Astrocyte (in vitro differentiated cells and primary cell): ENCODE measurements at regions not wholly inside any gene's neighbourhood (a gene's known extent, or its start where the extent isn't known, plus 50 kb on each side); places are given as distances from the start of the nearest gene placed in this dataset.

Source experiments
- DNase-seq: peaks from one replicate; pipeline ENCODE4 v3.0.0-alpha.2; 2010; ENCODE audit warnings: low read depth
- FAIRE-seq: peaks from 2 replicates; lab custom pipeline; 2011; peaks lifted over from hg19 to GRCh38; lab: Jason Lieb, UNC
- H2AFZ ChIP-seq: 2 replicates; pipeline ENCODE4 v1.6.0; 2012; ENCODE audit warnings: low read depth, low read length, inconsistent platforms
- H3K27ac ChIP-seq: 2 replicates; pipeline ENCODE4 v1.5.1; 2011; ENCODE audit warnings: low read depth, low read length, inconsistent platforms
- H3K27me3 ChIP-seq: 2 replicates; pipeline ENCODE4 v1.6.0; 2011; ENCODE audit warnings: low read length, inconsistent platforms; ENCODE audit not compliant: insufficient read depth
- H3K36me3 ChIP-seq: 2 replicates; pipeline ENCODE4 v1.5.1; 2011; ENCODE audit warnings: low read length, inconsistent platforms; ENCODE audit not compliant: insufficient read depth
- H3K4me1 ChIP-seq: 2 replicates; pipeline ENCODE4 v1.5.1; 2011; ENCODE audit warnings: low read length, inconsistent platforms; ENCODE audit not compliant: insufficient read depth
- H3K4me2 ChIP-seq: 2 replicates; pipeline ENCODE4 v1.6.0; 2012; ENCODE audit warnings: low read length, inconsistent platforms
- H3K4me3 ChIP-seq: 2 replicates; pipeline ENCODE4 v1.5.1; 2011; ENCODE audit warnings: low read depth, mild to moderate bottlenecking, low read length, inconsistent platforms; ENCODE audit not compliant: insufficient read depth
- H3K79me2 ChIP-seq: 2 replicates; pipeline ENCODE4 v1.6.0; 2012; ENCODE audit warnings: mild to moderate bottlenecking, low read length, inconsistent platforms; ENCODE audit not compliant: insufficient read depth
- H3K9ac ChIP-seq: 2 replicates; pipeline ENCODE4 v1.6.0; 2012; ENCODE audit warnings: mild to moderate bottlenecking, low read length, inconsistent platforms
- H3K9me3 ChIP-seq: 2 replicates; pipeline ENCODE4 v1.5.1; 2012; ENCODE audit warnings: low read depth, mild to moderate bottlenecking, low read length, inconsistent platforms; ENCODE audit not compliant: insufficient read depth
- H4K20me1 ChIP-seq: 2 replicates; pipeline ENCODE4 v1.6.0; 2012; ENCODE audit warnings: low read length, inconsistent platforms; ENCODE audit not compliant: insufficient read depth
- H3K27ac Mint-ChIP-seq: one replicate; pipeline ENCODE4 v1.8.0; 2021; ENCODE audit warnings: mild to moderate bottlenecking, mixed read lengths; ENCODE audit not compliant: unreplicated experiment
- H3K27me3 Mint-ChIP-seq: one replicate; pipeline ENCODE4 v1.8.0; 2021; ENCODE audit warnings: low read depth, mixed read lengths; ENCODE audit not compliant: unreplicated experiment
- H3K36me3 Mint-ChIP-seq: one replicate; pipeline ENCODE4 v1.8.0; 2021; ENCODE audit warnings: low read depth, mixed read lengths; ENCODE audit not compliant: unreplicated experiment
- H3K4me1 Mint-ChIP-seq: one replicate; pipeline ENCODE4 v1.8.0; 2021; ENCODE audit warnings: low read depth, mixed read lengths; ENCODE audit not compliant: unreplicated experiment
- H3K4me3 Mint-ChIP-seq: one replicate; pipeline ENCODE4 v1.8.0; 2021; ENCODE audit warnings: mild to moderate bottlenecking, moderate library complexity, mixed read lengths; ENCODE audit not compliant: unreplicated experiment
- H3K9me3 Mint-ChIP-seq: one replicate; pipeline ENCODE4 v1.8.0; 2021; ENCODE audit warnings: mild to moderate bottlenecking, mixed read lengths; ENCODE audit not compliant: unreplicated experiment
- EZH2 ChIP-seq: IDR thresholded peaks from 2 replicates; pipeline ENCODE4 v1.6.1; 2012; ENCODE audit warnings: mild to moderate bottlenecking, low read length, inconsistent platforms; ENCODE audit not compliant: insufficient read depth
- TF ChIP-seq, protein P1 (sequence below): IDR thresholded peaks from 2 replicates; pipeline ENCODE4 v1.5.1; 2011; ENCODE audit warnings: low read depth, mild to moderate bottlenecking, inconsistent platforms, low read length, moderate library complexity; ENCODE audit not compliant: insufficient read depth

DNA sequence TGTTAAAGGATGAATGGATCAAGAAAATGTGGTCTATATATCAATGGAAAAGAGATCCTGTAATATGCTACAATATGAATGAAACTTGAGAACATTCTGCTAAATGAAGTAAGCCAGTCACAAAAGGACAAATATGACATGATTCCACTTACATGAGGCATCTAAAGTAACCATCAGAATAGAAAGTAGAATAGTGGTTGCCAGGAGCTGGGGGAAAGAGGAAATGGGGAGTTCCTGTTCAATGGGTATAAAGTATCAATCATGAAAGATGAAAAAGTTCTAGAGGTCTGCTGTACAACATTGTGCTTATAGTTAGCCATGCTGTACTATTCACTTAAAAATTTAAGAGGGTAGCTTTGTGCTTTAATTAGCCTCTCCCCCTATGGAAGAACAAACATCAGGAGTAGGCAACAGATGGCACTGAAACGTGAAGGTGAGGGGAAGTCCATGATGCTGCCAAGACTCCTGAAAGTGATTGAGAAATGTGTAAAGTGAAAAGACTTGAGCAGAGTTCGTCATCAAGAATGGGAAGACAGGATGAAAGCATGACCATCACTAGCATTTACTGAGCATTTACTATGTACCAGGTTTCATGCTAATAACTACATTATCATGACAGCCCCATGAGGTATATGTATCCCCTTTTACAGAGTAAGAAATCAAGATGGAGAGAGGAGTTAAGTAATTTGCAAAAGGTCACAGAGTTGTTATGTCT, 167.2 kb downstream of the CYB561 start:
- Histone ChIP-seq H3K4me2 (peak overlapping the region; percentile 59), H3K79me2 (peaks cover 12% of the 10 kb centered on the region), H3K4me3 (no peak overlapping the region), H2AFZ (no peak overlapping the region), H3K9me3 (no peaks in the 10 kb centered on the region), H3K27ac (peak overlapping the region; percentile 92), H3K9ac (peak overlapping the region; percentile 78), H3K27me3 (no peaks in the 10 kb centered on the region), H4K20me1 (no peaks in the 10 kb centered on the region), H3K36me3 (no peaks in the 10 kb centered on the region), H3K4me1 (peaks cover 45% of the 10 kb centered on the region)
- H3K4me1 Mint-ChIP-seq: peaks cover 39% of the 10 kb centered on the region
- DNase-seq (no peak), FAIRE-seq (no peak)
- no peaks in the 10 kb centered on the region for H3K9me3 Mint-ChIP-seq
- H3K36me3 Mint-ChIP-seq: peaks cover 12% of the 10 kb centered on the region
- H3K27ac Mint-ChIP-seq: no peak overlapping the region
- no peaks in the 10 kb centered on the region for H3K27me3 Mint-ChIP-seq
- TF ChIP-seq, protein P1, sequence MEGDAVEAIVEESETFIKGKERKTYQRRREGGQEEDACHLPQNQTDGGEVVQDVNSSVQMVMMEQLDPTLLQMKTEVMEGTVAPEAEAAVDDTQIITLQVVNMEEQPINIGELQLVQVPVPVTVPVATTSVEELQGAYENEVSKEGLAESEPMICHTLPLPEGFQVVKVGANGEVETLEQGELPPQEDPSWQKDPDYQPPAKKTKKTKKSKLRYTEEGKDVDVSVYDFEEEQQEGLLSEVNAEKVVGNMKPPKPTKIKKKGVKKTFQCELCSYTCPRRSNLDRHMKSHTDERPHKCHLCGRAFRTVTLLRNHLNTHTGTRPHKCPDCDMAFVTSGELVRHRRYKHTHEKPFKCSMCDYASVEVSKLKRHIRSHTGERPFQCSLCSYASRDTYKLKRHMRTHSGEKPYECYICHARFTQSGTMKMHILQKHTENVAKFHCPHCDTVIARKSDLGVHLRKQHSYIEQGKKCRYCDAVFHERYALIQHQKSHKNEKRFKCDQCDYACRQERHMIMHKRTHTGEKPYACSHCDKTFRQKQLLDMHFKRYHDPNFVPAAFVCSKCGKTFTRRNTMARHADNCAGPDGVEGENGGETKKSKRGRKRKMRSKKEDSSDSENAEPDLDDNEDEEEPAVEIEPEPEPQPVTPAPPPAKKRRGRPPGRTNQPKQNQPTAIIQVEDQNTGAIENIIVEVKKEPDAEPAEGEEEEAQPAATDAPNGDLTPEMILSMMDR: no peak
- no peak for TF ChIP-seq EZH2
- no peak overlapping the region for H3K4me3 Mint-ChIP-seq

DNA sequence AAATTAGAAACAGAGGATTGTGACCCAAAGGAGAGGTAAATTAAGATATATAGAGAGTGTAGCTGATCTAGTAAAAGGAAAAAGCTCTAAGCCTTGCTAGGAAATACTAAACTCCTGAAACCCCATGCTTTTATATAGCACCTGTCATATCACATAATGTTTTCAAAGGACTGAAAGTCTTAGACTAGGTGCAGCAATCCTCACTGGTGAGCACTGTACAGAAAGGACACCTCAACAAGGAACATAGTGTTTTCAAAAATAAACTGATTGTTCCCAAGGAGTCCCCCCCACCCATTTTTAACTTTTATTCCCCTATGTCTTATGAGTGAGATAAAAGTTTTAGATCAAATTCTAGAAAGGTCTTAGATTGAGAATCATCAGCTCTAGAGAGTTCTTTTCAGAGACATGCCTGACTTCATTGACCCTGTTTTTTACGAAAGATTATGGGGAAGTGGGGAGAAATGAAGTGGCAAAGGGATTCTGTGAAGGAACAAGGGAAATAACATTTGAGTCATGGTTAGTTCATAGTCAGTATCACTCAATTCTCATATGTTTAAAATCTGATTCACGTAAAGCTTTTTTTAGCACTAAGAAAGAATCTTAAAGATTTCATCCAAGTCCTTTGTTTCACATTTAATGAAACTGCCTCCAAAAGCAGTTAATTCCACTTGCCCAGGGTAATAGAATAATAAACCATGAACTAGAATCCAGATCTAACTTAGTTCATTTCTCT, 166.4 kb downstream of the CYB561 start:
- H2AFZ ChIP-seq: no peak overlapping the region
- TF ChIP-seq EZH2: no peak
- TF ChIP-seq, protein P1: no peak
- no peaks in the 10 kb centered on the region for H4K20me1 ChIP-seq
- H3K27me3 Mint-ChIP-seq: no peaks in the 10 kb centered on the region
- peak; percentile 85 for FAIRE-seq
- no peaks in the 10 kb centered on the region for H3K27me3 ChIP-seq
- H3K36me3 ChIP-seq: no peaks in the 10 kb centered on the region
- peaks cover 36% of the 10 kb centered on the region for H3K4me1 Mint-ChIP-seq
- H3K9me3 Mint-ChIP-seq: no peaks in the 10 kb centered on the region
- H3K27ac Mint-ChIP-seq: no peak overlapping the region
- DNase-seq: peak; percentile 76
- H3K27ac ChIP-seq: peak overlapping the region; percentile 92
- no peak overlapping the region for H3K4me3 Mint-ChIP-seq
- H3K4me3 ChIP-seq: peak overlapping the region; percentile 2
- H3K9me3 ChIP-seq: no peaks in the 10 kb centered on the region
- H3K9ac ChIP-seq: peak overlapping the region; percentile 78
- H3K36me3 Mint-ChIP-seq: peaks cover 15% of the 10 kb centered on the region
- peak overlapping the region; percentile 59 for H3K4me2 ChIP-seq
- peaks cover 42% of the 10 kb centered on the region for H3K4me1 ChIP-seq
- peaks cover 12% of the 10 kb centered on the region for H3K79me2 ChIP-seq
